ENCODE measurements at regions not wholly inside any gene's neighbourhood (a gene's known extent, or its start where the extent isn't known, plus 50 kb on each side); places are given as distances from the start of the nearest gene placed in this dataset.
A peak's percentile ranks its signal among the peaks of the same experiment; 100 is the strongest.
"Not testable (repeated sequence)": the region's sequence is repeated elsewhere in the genome, so short reads cannot be mapped to it uniquely, and the experiment has no call there.

DNA sequence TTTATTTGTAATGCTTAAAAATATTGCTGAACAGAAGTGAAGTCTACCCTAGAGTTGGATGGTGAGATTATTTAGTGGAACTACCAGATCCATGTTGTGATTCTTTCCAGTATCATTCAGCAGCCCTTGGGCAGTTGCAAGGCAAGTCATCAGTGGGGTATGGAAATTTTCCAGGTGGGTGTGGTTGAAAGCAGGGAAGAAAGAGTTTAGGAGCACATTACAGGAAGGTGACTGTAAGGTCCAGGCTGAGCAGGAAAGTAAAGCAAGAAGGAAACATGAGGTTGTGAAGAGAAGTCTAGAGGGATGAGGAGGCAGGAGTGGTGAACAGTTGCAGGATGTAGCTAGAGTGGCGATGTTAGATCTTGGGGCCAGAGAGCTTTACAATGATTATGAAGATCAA lies 178.0 kb upstream of the ROPN1B start:
- DNase-seq = not testable (repeated sequence)

- not testable (repeated sequence) for DNase-seq
Observed at GRCh38 chr3:125810010-125810409, 159.0 kb upstream of the ROPN1B start.

- DNase-seq = not testable (repeated sequence)
Observed at GRCh38 chr3:125822175-125822574, 146.8 kb upstream of the ROPN1B start.

GRCh38 chr3:125831005-125831750 lies 137.8 kb upstream of the ROPN1B start:
- not testable (repeated sequence) for DNase-seq

- not testable (repeated sequence) for DNase-seq
Observed at GRCh38 chr3:125835562-125835961, 133.4 kb upstream of the ROPN1B start.

DNA sequence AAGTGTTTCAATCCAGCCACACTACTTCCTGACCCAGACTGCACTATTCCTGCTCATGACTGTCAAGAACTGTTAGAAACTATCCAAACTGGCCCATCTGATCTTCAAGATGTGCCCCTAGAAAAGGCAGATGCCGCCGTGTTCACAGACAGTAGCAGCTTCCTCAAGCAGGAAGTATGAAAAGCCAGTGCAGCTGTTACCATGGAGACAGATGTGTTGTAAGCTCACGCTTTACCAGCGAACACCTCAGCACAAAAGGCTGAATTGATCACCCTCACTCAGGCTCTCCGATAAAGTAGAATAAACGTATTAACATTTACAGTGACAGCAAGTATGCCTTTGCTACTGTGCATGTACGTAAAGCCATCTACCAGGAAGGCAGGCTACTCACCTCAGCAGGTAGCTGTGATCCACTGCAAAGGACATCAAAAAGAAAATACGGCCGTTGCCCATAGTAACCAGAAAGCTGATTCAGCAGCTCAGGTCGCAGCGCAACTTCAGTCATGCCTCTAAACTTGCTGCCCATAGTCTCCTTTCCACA lies 132.9 kb upstream of the ROPN1B start:
- DNase-seq = not testable (repeated sequence)

DNA sequence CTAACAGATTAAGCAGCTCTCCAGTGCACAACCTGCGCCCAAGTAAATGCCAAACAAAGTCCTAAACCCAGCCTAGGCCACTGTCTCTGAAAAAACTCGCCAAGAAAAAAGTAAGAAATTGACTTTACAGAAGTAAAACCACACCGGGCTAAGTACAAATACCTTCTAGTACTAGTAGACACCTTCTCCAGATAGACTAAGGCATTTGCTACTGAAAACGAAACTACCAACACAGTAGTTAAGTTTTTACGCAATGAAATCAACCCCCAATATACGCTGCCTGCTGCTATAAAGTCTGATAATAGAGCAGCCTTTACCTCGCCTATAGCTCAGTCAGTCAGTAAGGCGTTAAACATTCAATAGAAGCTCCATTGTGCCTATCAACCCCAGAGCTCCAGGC lies 132.2 kb upstream of the ROPN1B start:
- not testable (repeated sequence) for DNase-seq

DNA sequence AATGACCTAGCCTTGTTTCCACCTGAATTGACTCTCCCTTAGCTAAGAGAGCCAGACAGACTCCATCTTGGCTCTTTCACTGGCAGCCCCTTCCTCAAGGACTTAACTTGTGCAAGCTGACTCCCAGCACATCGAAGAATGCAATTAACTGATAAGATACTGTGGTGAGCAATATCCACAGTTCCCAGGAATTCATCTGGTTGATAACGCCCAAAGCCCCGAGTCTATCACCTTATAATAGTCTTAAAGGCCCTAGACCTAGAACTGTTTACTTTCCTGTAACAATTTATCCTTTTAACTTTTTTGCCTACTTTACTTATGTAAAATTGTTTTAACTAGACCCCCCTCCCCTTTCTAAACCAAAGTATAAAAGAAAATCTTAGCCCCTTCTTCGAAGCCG lies 130.1 kb upstream of the ROPN1B start:
- DNase-seq = not testable (repeated sequence)

DNA sequence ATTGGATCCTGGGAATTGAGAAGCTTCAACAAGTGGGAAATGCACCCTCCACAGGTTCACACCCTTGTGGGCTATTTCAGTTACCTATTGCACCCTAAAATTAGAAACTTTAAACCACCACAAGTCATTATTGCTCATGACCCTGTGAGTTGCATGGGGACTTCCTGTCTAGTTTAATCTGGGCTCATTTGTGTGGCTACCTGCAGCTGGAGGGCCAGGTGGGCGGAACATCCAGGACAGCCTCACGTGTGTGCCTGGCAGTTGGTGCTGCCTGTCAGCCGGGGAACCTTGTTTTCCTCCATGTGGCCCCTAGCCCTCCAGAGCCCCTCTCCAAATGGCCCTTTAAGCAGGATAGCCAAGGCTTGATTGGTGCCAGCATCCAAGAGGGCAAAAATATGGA lies 128.5 kb upstream of the ROPN1B start:
- not testable (repeated sequence) for DNase-seq

- not testable (repeated sequence) for DNase-seq
Observed at GRCh38 chr3:125847966-125848365, 121.0 kb upstream of the ROPN1B start.

DNA sequence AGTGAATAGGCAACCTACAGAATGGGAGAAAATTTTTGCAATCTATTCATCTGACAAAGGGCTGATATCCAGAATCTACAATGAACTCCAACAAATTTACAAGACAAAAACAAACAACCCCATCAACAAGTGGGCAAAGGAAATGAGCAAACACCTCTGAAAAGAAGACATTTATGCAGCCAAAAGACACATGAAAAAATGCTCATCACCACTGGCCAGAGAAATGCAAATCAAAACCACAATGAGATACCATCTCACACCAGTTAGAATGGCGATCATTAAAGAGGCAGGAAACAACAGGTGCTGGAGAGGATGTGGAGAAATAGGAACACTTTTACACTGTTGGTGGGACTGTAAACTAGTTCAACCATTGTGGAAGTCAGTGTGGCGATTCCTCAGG lies 114.0 kb upstream of the ROPN1B start:
- not testable (repeated sequence) for DNase-seq

DNA sequence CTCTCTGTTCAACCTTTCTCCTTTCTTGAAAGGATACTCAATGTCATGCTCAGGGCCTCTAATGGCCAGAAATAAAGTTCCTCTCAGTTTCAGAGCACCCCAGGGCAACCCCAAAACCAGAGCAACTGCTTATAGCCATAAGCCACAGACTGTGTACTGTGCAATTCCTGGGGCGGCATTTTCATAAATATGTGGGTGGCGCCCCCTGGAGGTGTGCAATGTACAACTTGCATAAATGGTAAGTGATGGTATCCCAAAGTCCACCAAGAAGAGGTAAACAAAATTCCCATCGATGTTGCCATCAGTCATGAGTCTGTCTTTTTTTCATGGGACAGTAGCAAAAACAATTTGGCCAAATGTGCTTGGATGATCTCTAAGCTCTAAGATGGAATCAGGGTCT lies 108.4 kb upstream of the ROPN1B start:
- not testable (repeated sequence) for DNase-seq

DNA sequence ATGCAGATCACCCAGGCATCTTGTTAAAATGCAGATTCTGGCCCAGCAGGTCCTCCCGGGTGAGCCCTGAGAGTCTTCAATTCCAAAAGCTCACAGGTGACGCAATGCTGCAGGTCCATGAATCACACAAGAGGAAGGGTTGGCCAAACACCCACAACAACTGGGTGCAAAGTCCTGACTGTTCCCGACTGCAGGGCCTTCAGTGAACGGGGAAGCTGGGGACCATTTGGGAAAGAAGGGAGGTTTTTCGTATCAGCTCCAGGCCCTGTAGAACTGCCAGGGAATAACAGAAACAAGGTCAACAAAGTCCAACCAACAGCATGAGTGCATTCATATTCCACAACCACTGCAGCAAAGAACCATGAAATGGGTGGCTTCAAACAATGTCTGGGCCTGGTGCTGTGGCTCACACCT lies 106.1 kb upstream of the ROPN1B start:
- DNase-seq = not testable (repeated sequence)

GRCh38 chr3:125864532-125864931 lies 104.4 kb upstream of the ROPN1B start:
- not testable (repeated sequence) for DNase-seq

DNA sequence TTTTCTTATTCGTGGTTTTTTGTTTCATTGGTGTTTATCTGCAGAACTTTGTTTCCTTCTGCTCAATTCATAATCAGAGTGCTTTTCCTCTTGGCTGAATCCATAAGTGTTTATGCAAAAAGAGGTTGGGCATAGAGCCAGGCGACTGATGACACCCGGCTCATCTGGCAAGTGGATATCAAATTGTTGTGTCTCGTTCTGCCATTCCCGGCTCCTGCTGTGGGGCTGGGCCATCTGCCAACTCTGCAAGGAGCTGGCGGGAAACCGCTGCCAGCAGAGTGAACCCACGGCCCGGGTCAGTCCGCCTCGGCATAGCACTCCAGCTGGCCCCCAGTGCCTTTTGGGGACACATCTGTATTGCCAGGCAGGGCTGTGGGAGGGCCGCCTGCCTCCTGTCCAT lies 83.0 kb upstream of the ROPN1B start:
- peak in 51 of 56 donors; percentile 3 to 97 (median 41) for DNase-seq

- DNase-seq = not testable (repeated sequence)
Observed at GRCh38 chr3:125899181-125899580, 69.8 kb upstream of the ROPN1B start.

DNA sequence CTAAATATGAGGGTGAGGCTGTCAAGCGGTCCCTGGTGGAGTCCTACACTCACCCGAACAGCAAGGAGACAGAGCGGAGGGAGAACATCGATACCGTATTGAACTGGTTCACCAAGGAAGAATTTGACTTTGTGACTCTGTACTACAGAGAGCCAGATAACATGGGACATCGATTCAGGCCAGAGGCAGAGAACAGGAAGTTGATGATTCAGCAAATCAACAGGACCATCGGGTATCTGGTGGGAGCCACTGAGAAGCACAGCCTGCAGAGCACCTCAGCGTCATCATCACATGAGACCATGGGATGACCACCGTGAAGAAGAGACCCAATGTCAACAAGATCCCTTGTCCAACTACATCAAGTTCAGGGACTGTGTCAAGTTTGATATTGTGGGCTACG lies 67.5 kb upstream of the ROPN1B start:
- DNase-seq = not testable (repeated sequence)

DNA sequence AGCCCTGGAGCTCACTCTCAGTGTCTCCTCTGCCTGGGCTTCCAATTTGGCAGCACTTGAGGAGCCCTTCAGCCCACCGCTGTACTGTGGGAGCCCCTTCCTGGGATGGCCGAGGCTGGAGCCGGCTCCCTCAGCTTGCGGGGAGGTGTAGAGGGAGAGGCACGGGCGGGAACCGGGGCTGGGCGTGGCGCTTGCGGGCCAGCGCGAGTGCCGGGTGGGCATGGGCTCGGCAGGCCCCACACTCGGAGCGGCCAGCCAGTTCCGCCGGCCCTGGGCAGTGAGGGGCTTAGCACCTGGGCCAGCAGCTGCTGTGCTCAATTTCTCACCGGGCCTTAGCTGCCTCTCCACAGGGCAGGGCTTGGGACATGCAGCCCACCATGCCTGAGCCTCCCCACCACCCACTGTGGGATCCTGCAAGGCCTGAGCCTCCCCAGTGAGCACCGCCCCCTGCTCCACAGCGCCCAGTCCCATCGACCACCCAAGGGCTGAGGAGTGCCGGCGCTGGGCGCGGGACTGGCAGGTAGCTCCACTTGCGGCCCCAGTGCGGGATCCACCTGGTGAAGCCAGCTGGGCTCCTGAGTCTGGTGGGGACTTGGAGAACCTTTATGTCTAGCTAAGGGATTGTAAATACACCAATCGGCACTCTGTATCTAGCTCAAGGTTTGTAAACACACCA lies 65.1 kb upstream of the ROPN1B start:
- DNase-seq = not testable (repeated sequence)

GRCh38 chr3:125907279-125907678 lies 61.7 kb upstream of the ROPN1B start:
- not testable (repeated sequence) for DNase-seq

DNA sequence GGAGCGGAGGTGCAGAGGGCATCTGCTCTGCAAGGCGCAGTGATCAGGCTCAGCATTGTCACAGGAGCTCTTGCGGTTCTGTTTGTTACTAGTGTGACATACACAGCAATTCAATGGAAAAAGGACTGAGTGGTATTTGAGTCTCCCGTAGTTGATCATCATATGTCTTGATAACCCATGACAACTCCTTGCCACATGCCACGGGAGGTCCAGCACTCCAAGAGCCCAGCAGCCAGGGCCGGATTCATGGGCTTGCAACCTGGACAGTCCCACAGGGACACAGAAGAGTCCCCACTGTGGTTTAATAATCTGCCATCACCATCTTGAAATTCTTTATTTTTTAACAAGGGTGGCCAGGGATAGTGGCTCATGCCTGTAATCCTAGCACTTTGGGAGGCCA lies 58.1 kb upstream of the ROPN1B start:
- DNase-seq = not testable (repeated sequence)

DNA sequence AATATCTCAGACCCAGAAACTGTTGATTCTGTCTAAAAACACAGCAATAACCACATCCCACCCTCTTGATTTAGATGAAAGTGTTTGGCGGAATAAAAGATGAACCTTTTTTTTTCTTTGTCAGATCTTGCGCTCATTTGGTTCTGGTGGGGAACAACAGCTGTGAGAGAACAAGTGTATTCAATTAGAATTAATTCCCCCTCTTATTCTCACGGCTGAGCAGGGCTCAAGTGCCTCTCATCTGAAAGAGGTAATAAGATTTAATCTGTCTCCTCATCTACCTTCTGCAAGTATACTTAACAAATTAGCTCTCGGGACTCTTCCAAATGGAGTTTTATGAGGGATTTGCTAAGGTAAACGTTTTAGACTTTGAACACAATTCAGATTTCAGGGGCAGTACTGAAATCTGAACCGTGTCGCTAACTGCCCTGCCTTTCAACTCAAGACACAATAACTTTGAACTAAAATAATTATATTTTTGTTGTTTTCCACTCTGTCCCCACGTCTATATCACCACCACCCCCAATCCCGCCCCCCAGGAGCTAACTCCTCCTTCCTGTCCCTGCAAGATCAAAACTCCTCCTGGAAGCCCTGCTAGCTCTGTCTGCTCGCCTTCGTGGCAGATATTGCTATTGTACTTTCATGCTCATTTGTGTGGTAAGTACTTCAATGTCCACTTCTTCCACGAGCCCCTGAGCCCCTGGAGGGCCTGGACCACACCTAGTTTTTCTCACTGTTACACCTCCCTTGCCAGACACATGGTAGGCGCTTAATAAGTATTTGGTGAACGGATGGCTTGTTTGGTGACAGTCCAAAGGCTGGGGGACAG lies 54.2 kb upstream of the ROPN1B start:
- peak in 2 of 56 donors; percentile 4 to 24 for DNase-seq

DNA sequence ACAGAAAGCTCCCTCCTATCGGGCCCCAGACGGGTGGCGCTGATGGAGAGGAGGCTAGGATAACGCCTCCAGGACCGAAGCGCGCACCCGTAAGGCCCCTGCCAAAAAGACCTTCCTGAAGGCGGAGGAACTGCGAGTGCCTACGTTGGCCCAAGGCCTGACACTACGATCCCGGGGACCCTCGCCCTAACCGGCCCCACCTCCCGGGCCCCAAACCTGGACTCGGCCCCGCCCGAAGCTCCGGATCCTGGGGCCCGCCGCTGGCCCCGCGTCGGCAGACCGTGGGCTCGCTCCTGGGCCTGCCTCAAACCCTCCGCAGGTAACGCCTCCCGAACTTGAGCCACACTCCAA lies 53.6 kb upstream of the ROPN1B start:
- DNase-seq = peak in 5 of 56 donors; percentile 25 to 64 (median 41)

Data from amygdala (tissue), 56 donors.